PC-9 (cell line): ENCODE measurements at regions not wholly inside any gene's neighbourhood (a gene's known extent, or its start where the extent isn't known, plus 50 kb on each side); places are given as distances from the start of the nearest gene placed in this dataset.

Source experiments
- BruUV-seq: library from RNA; stranded (reverse); fragments of 400-500 nt; replicated peaks from 2 replicates; lab custom pipeline; 2021; lab: Mats Ljungman, UMichigan
- CTCF ChIA-PET: fragments of 300-600 bp; sonication (Branson Sonifier 250); formaldehyde crosslinking; loops from one replicate; lab custom pipeline; 2022; ENCODE audit warnings: antibody characterized with exemption; lab: Charles Lee
- POLR2A ChIA-PET: fragments of 300-600 bp; sonication (Branson Sonifier 250); formaldehyde crosslinking; loops from one replicate; lab custom pipeline; 2022; ENCODE audit warnings: antibody characterized with exemption; ENCODE audit not compliant: unreplicated experiment; lab: Charles Lee
- DNase-seq, 2 experiments: peaks; one replicate each; pipeline versions ENCODE4 v3.0.0 to v3.0.0-alpha.2; 2015 to 2022; ENCODE audit warnings: mixed read lengths in 1 of 2
- H2AFZ ChIP-seq: fragments of 200-600 bp; sonication (generic); 2 replicates; pipeline ENCODE4 v1.8.1; 2017; ENCODE audit warnings: antibody characterized with exemption
- H3F3A ChIP-seq: fragments of 200-600 bp; sonication (generic); 2 replicates; pipeline ENCODE4 v1.8.1; 2017; ENCODE audit warnings: antibody characterized with exemption, mild to moderate bottlenecking, low read depth; ENCODE audit not compliant: insufficient read depth
- H3K27ac ChIP-seq: fragments of 200-600 bp; sonication (generic); 2 replicates; pipeline ENCODE4 v1.6.1; 2016; ENCODE audit warnings: mixed run types
- H3K27me3 ChIP-seq: fragments of 200-600 bp; sonication (generic); 2 replicates; pipeline ENCODE4 v1.6.1; 2016; ENCODE audit warnings: low read depth, mixed run types; ENCODE audit not compliant: insufficient read depth
- H3K36me3 ChIP-seq: fragments of 200-600 bp; sonication (generic); 2 replicates; pipeline ENCODE4 v1.6.1; 2016; ENCODE audit warnings: low read depth, mixed run types
- H3K4me1 ChIP-seq: fragments of 200-600 bp; sonication (generic); replicated peaks from 2 replicates; pipeline ENCODE4 v1.6.1; 2016; ENCODE audit warnings: mixed run types; ENCODE audit not compliant: insufficient read depth
- H3K4me2 ChIP-seq: fragments of 200-600 bp; sonication (generic); 2 replicates; pipeline ENCODE4 v1.6.1; 2017; ENCODE audit warnings: mixed run types
- H3K4me3 ChIP-seq: fragments of 200-600 bp; sonication (generic); 2 replicates; pipeline ENCODE4 v1.6.1; 2016; ENCODE audit warnings: mixed run types
- H3K79me2 ChIP-seq: fragments of 200-600 bp; sonication (generic); 2 replicates; pipeline ENCODE4 v1.6.1; 2017; ENCODE audit warnings: low read depth, mixed run types
- H3K9me2 ChIP-seq: fragments of 200-600 bp; sonication (generic); 2 replicates; pipeline ENCODE4 v1.8.1; 2017; ENCODE audit warnings: mild to moderate bottlenecking; ENCODE audit not compliant: insufficient read depth
- H3K9me3 ChIP-seq: fragments of 200-600 bp; sonication (generic); 2 replicates; pipeline ENCODE4 v1.8.1; 2016; ENCODE audit warnings: low read depth; ENCODE audit not compliant: insufficient read depth
- H4K20me1 ChIP-seq: fragments of 200-600 bp; sonication (generic); 2 replicates; pipeline ENCODE4 v1.8.1; 2017; ENCODE audit not compliant: insufficient read depth
- CTCF ChIP-seq: fragments of 200-600 bp; sonication (generic); conservative IDR thresholded peaks from 2 replicates; pipeline ENCODE4 v1.6.1; 2017; ENCODE audit warnings: mixed run types, antibody characterized with exemption, mild to moderate bottlenecking, moderate library complexity
- EZH2 ChIP-seq: fragments of 200-600 bp; sonication (generic); IDR thresholded peaks from 2 replicates; pipeline ENCODE4 v1.8.0; 2017; ENCODE audit warnings: antibody characterized with exemption, low read depth
- intact Hi-C: fragments of 100-400 bp; cut with micrococcal nuclease; formaldehyde crosslinking; loops from one replicate; pipeline ENCODE4 v1.10.0; 2022; ENCODE audit not compliant: unreplicated experiment

GRCh38 chr4:60368986-60369385 lies 831.1 kb upstream of the ADGRL3 start:
- BruUV-seq, result no TSS peak

GRCh38 chr4:60378010-60378409 lies 822.1 kb upstream of the ADGRL3 start:
- no peaks in the 10 kb centered on the region for H4K20me1 ChIP-seq
- ChIA-PET CTCF (no interaction called here), POLR2A (no interaction called here)
- BruUV-seq, result no TSS peak
- H3K27ac ChIP-seq, result no peak overlapping the region
- H3F3A ChIP-seq, result no peaks in the 10 kb centered on the region
- H3K36me3 ChIP-seq, result no peaks in the 10 kb centered on the region
- TF ChIP-seq EZH2, result no peak
- no peak for TF ChIP-seq CTCF
- no peak overlapping the region for H2AFZ ChIP-seq
- no peak for DNase-seq
- no peaks in the 10 kb centered on the region for H3K79me2 ChIP-seq
- no peaks in the 10 kb centered on the region for H3K27me3 ChIP-seq
- H3K4me1 ChIP-seq, result no peaks in the 10 kb centered on the region
- H3K4me2 ChIP-seq, result no peak overlapping the region
- H3K9me3 ChIP-seq, result no peaks in the 10 kb centered on the region
- no peaks in the 10 kb centered on the region for H3K9me2 ChIP-seq
- no peak overlapping the region for H3K4me3 ChIP-seq
- intact Hi-C loops, result no loop called here

More at GRCh38 chr4:60368986-60369385, 831.1 kb upstream of the ADGRL3 start:
- no peak for DNase-seq
- no peak overlapping the region for H3K4me2 ChIP-seq
- H3K9me2 ChIP-seq, result no peaks in the 10 kb centered on the region
- H3K36me3 ChIP-seq, result no peaks in the 10 kb centered on the region
- H3K4me1 ChIP-seq, result no peaks in the 10 kb centered on the region
- H3K4me3 ChIP-seq, result no peak overlapping the region
- ChIA-PET CTCF (no interaction called here), POLR2A (no interaction called here)
- no peaks in the 10 kb centered on the region for H3F3A ChIP-seq
- no peak for TF ChIP-seq CTCF
- TF ChIP-seq EZH2, result no peak
- H4K20me1 ChIP-seq, result no peaks in the 10 kb centered on the region
- no peak overlapping the region for H3K27ac ChIP-seq
- H3K9me3 ChIP-seq, result no peaks in the 10 kb centered on the region
- H3K27me3 ChIP-seq, result no peaks in the 10 kb centered on the region
- intact Hi-C loops, result no loop called here
- H2AFZ ChIP-seq, result no peak overlapping the region
- no peaks in the 10 kb centered on the region for H3K79me2 ChIP-seq

- intact Hi-C loops, result no loop called here
- no peak overlapping the region for H3K4me3 ChIP-seq
- no peaks in the 10 kb centered on the region for H3F3A ChIP-seq
- no peak for DNase-seq
- CTCF ChIA-PET, result no interaction called here
- no peaks in the 10 kb centered on the region for H3K36me3 ChIP-seq
- POLR2A ChIA-PET, result no interaction called here
- no peaks in the 10 kb centered on the region for H3K27me3 ChIP-seq
- H3K9me2 ChIP-seq, result no peaks in the 10 kb centered on the region
- no peak overlapping the region for H3K27ac ChIP-seq
- no TSS peak for BruUV-seq
- no peaks in the 10 kb centered on the region for H3K79me2 ChIP-seq
- H3K4me1 ChIP-seq, result no peaks in the 10 kb centered on the region
- no peak overlapping the region for H2AFZ ChIP-seq
- no peak for TF ChIP-seq EZH2
- TF ChIP-seq CTCF, result no peak
- H3K9me3 ChIP-seq, result no peaks in the 10 kb centered on the region
- no peaks in the 10 kb centered on the region for H4K20me1 ChIP-seq
- H3K4me2 ChIP-seq, result no peak overlapping the region
These were observed 815.6 kb upstream of the ADGRL3 start for GRCh38 chr4:60384516-60384915.
